ENCODE measurements at regions not wholly inside any gene's neighbourhood (a gene's known extent, or its start where the extent isn't known, plus 50 kb on each side); places are given as distances from the start of the nearest gene placed in this dataset.
A peak's percentile ranks its signal among the peaks of the same experiment; 100 is the strongest.

DNA sequence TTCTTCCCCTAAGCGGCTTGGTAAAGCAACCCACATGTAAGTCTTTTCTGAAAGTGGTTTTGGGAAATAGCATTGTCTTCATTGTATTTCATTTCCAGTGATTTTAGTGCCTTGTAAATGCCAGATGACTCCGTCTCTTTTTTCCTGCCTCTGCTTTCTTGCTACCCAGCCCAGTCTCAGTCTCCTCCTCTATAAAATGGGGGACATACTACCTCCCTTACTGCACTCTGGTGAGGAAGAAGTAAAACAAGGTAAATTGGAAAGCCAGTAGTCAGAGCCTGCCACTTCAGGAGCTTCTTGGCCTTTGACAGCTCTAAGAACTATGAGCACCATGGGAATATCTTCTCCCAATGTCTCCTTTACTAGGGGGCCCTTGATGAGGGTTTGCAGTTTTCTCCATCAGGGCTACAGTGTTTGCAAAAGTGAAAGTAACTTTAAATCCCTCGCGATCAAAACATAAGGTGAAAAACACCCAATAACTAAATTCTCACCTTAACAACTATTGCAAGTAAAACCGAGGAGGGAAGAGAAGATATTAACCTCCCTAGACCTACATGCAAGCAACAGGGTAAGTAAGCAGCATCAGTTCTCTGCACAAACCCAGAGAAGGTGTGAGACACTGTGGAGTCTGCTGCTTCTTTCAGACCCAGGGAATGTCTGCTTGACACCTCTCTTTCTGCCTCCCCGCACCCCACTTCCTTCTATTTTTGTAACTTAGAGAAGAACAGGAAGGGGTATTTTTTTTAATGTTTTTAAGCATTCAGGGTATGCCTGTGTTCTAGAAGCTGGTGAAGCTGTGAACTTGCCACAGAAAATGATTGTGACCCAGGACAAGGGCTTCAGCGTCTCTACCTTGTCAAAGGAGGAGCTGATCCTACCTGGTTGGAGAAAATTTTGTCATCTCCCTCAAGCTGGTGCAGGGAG, 159.1 kb upstream of the EOMES start:
- TF ChIP-seq, protein P1, sequence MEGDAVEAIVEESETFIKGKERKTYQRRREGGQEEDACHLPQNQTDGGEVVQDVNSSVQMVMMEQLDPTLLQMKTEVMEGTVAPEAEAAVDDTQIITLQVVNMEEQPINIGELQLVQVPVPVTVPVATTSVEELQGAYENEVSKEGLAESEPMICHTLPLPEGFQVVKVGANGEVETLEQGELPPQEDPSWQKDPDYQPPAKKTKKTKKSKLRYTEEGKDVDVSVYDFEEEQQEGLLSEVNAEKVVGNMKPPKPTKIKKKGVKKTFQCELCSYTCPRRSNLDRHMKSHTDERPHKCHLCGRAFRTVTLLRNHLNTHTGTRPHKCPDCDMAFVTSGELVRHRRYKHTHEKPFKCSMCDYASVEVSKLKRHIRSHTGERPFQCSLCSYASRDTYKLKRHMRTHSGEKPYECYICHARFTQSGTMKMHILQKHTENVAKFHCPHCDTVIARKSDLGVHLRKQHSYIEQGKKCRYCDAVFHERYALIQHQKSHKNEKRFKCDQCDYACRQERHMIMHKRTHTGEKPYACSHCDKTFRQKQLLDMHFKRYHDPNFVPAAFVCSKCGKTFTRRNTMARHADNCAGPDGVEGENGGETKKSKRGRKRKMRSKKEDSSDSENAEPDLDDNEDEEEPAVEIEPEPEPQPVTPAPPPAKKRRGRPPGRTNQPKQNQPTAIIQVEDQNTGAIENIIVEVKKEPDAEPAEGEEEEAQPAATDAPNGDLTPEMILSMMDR (IDR thresholded peaks at IDR 0.05; ENCODE audit: low read depth, low read length) = no peak
- no peak for DNase-seq (ENCODE audit: low read depth in 2 of 2)
- H3K4me3 ChIP-seq (replicated peaks in 1 of 2; ENCODE audit: low read depth in 2 of 2, low read length in 2 of 2) = no peak overlapping the region

DNA sequence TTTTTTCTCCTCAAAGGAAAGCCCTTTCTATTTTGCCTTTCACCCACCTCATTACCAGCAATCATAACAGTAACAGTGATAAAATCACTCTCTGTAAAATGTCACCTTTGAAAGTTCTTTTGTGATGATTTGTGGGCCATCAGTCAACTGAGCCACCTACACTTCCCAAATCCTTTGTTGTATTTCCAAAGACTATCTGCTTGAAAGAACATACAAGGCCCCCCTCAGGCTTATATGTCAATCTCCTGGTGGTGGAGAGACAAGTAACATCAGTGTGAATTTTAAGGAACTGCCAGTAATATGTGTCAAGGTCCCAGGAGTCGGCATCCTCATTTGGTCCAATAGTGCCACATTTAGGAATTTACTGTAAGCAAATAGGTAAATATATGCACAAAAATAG, 161.1 kb upstream of the EOMES start:
- no peak for DNase-seq (ENCODE audit: low read depth in 2 of 2)
- H3K4me3 ChIP-seq (replicated peaks in 1 of 2; ENCODE audit: low read depth in 2 of 2, low read length in 2 of 2) = no peak overlapping the region
- TF ChIP-seq, protein P1 (IDR thresholded peaks at IDR 0.05; ENCODE audit: low read depth, low read length) = no peak

DNA sequence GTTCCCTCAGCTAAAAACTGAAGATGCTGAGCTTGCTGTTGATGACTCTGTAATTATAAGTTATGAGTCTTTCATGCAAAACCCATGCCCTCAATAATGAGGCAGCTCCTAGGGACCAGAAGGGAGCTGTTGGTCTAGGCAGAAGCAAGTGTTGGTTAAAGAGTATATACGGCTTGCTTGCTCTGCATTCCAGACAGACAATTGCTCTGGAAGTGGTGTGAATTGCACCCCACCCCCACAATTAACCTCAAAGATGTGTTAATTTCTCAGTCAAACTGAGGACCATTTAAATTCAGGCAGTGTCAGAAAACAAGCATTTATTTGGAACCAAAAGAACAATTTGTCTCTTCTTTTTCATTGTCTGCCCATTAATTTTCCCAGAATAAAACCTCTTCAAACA, 163.5 kb upstream of the EOMES start:
- TF ChIP-seq, protein P1 (IDR thresholded peaks at IDR 0.05; ENCODE audit: low read depth, low read length) = no peak
- H3K4me3 ChIP-seq (replicated peaks in 1 of 2; ENCODE audit: low read depth in 2 of 2, low read length in 2 of 2) = no peak overlapping the region
- no peak for DNase-seq (ENCODE audit: low read depth in 2 of 2)

DNA sequence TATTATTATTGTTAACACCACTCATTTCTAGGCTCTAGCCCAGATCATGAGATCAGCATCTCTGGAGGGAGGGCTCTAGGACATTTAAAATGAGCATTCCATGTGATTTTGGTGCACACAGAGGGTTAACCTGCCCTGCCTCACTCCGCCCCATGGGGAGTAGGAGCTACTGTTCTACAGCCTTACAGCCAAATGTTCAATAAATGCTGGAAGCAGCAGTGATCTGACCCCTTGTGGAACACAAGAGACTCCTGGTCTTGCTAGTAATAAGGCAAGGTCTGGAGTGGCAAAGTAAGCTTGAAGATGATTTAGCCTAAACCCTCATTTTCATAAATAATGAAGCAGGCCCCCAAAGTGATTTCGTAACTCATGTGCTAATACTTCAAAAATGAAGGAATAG, 166.4 kb upstream of the EOMES start:
- DNase-seq (ENCODE audit: low read depth in 2 of 2) = peak; percentile 5 to 7
- TF ChIP-seq, protein P1 (IDR thresholded peaks at IDR 0.05; ENCODE audit: low read depth, low read length) = no peak
- no peak overlapping the region for H3K4me3 ChIP-seq (replicated peaks in 1 of 2; ENCODE audit: low read depth in 2 of 2, low read length in 2 of 2)

DNA sequence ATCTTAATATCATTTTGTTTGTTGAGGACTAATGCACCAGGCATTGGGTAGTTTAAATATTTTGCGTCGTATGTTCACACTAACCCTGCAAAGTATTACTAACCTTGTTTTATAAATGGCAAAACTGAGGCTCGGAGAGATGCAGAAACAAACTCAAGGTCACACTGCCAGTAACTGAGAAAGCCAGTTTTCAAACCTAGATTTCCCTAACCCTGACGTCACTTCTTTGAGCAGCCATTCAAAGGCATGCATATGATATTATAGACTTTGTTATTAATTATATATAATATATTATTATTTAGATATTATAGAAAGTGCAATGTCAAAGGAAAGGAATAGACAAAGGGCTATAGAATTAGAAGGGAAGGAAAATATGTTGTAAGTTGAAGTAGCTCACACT, 167.6 kb upstream of the EOMES start:
- no peak overlapping the region for H3K4me3 ChIP-seq (replicated peaks in 1 of 2; ENCODE audit: low read depth in 2 of 2, low read length in 2 of 2)
- TF ChIP-seq, protein P1 (IDR thresholded peaks at IDR 0.05; ENCODE audit: low read depth, low read length) = no peak
- DNase-seq (ENCODE audit: low read depth in 2 of 2) = no peak

DNA sequence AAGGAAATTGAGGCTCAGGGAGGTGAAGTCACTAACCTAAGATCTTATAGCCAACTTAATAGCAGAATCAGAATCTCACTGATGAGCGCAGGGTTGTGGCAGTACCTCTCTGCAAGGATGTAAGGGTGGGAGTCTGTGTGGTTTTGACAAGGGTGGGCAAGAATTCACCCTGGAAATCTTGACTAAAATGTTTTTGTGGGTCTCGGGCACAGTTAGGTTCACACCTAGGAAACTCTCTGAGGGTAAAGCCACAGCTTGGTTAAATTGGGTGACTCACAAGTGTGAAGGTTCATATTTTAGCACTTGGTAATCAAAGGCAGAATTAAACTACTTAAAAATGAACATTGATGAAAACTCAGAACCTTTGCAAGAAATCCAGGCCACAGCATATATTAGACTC, 178.2 kb upstream of the EOMES start:
- no peak for DNase-seq (ENCODE audit: low read depth in 2 of 2)
- TF ChIP-seq, protein P1 (IDR thresholded peaks at IDR 0.05; ENCODE audit: low read depth, low read length) = no peak
- H3K4me3 ChIP-seq (replicated peaks in 1 of 2; ENCODE audit: low read depth in 2 of 2, low read length in 2 of 2) = no peak overlapping the region

Measured in cardiac fibroblast (primary cell).